GM19238 (cell line): ENCODE measurements at regions not wholly inside any gene's neighbourhood (a gene's known extent, or its start where the extent isn't known, plus 50 kb on each side); places are given as distances from the start of the nearest gene placed in this dataset.
"Not testable (repeated sequence)": the region's sequence is repeated elsewhere in the genome, so short reads cannot be mapped to it uniquely, and the experiment has no call there.

Experiments
- DNase-seq: peaks from one replicate; pipeline ENCODE4 v3.0.0; 2011; ENCODE audit warnings: low spot score; ENCODE audit not compliant: insufficient read length

GRCh38 chr9:102403514-102403913 lies 591.6 kb upstream of the CYLC2 start:
- no peak for DNase-seq

- DNase-seq: no peak
Observed at GRCh38 chr9:102398205-102398604, 596.9 kb upstream of the CYLC2 start.

- DNase-seq: not testable (repeated sequence)
Observed at GRCh38 chr9:102385620-102386019, 609.5 kb upstream of the CYLC2 start.

GRCh38 chr9:102362470-102363132 lies 624.2 kb upstream of the GRIN3A start:
- no peak for DNase-seq

GRCh38 chr9:102360846-102361245 lies 622.4 kb upstream of the GRIN3A start:
- DNase-seq: no peak

- DNase-seq: no peak
Observed at GRCh38 chr9:102355982-102356381, 617.5 kb upstream of the GRIN3A start.

GRCh38 chr9:102354041-102354440 lies 615.6 kb upstream of the GRIN3A start:
- DNase-seq: no peak

GRCh38 chr9:102337471-102337870 lies 599.0 kb upstream of the GRIN3A start:
- DNase-seq: not testable (repeated sequence)

- DNase-seq: no peak
Observed at GRCh38 chr9:102309379-102309778, 570.9 kb upstream of the GRIN3A start.

GRCh38 chr9:102295188-102295587 lies 556.7 kb upstream of the GRIN3A start:
- no peak for DNase-seq

GRCh38 chr9:102273952-102274351 lies 535.5 kb upstream of the GRIN3A start:
- no peak for DNase-seq

- DNase-seq: no peak
Observed at GRCh38 chr9:102253099-102253498, 514.7 kb upstream of the GRIN3A start.

GRCh38 chr9:102244916-102245315 lies 506.5 kb upstream of the GRIN3A start:
- no peak for DNase-seq

GRCh38 chr9:102237520-102237919 lies 499.1 kb upstream of the GRIN3A start:
- DNase-seq: no peak

- DNase-seq: no peak
Observed at GRCh38 chr9:102237094-102237493, 498.6 kb upstream of the GRIN3A start.

GRCh38 chr9:102227416-102227815 lies 489.0 kb upstream of the GRIN3A start:
- DNase-seq: not testable (repeated sequence)

GRCh38 chr9:102225841-102226441 lies 487.5 kb upstream of the GRIN3A start:
- DNase-seq: no peak

- not testable (repeated sequence) for DNase-seq
Observed at GRCh38 chr9:102223320-102224136, 485.1 kb upstream of the GRIN3A start.

- no peak for DNase-seq
Observed at GRCh38 chr9:102209176-102209575, 470.7 kb upstream of the GRIN3A start.

- DNase-seq: no peak
Observed at GRCh38 chr9:102206432-102206831, 468.0 kb upstream of the GRIN3A start.

- no peak for DNase-seq
Observed at GRCh38 chr9:102205251-102205650, 466.8 kb upstream of the GRIN3A start.

- DNase-seq: no peak
Observed at GRCh38 chr9:102202126-102202525, 463.7 kb upstream of the GRIN3A start.
